HL-60/S4 treated with phorbol 12-myristate 13-acetate at 8.2 ng/mL for 4 days and 3 days (cell line): ENCODE measurements at regions not wholly inside any gene's neighbourhood (a gene's known extent, or its start where the extent isn't known, plus 50 kb on each side); places are given as distances from the start of the nearest gene placed in this dataset.
"Not testable (repeated sequence)": the region's sequence is repeated elsewhere in the genome, so short reads cannot be mapped to it uniquely, and the experiment has no call there.

Source experiments
- in situ Hi-C: fragments of 300-500 bp; cut with MboI; formaldehyde crosslinking; loops from 2 replicates; pipeline ENCODE4 v1.15.0; 2022; ENCODE audit warnings: low sequenced_read_pairs

GRCh38 chr3:106293161-106293560 is 424.3 kb upstream of the CBLB start:
- in situ Hi-C loops, result no loop called here

GRCh38 chr3:106294121-106294520 is 425.3 kb upstream of the CBLB start:
- in situ Hi-C loops, result no loop called here

- in situ Hi-C loops, result no loop called here
Measured at GRCh38 chr3:106296062-106296461, 427.2 kb upstream of the CBLB start.

- in situ Hi-C loops, result no loop called here
Measured at GRCh38 chr3:106299300-106300098, 430.7 kb upstream of the CBLB start.

- in situ Hi-C loops, result no loop called here
Measured at GRCh38 chr3:106302451-106303221, 433.8 kb upstream of the CBLB start.

GRCh38 chr3:106303766-106304165 is 435.0 kb upstream of the CBLB start:
- in situ Hi-C loops, result no loop called here

GRCh38 chr3:106305127-106305526 is 436.3 kb upstream of the CBLB start:
- in situ Hi-C loops, result no loop called here

- in situ Hi-C loops, result no loop called here
Measured at GRCh38 chr3:106305882-106306435, 437.1 kb upstream of the CBLB start.

- in situ Hi-C loops, result no loop called here
Measured at GRCh38 chr3:106309274-106309673, 440.5 kb upstream of the CBLB start.

GRCh38 chr3:106309798-106310197 is 441.0 kb upstream of the CBLB start:
- in situ Hi-C loops, result not testable (repeated sequence)

GRCh38 chr3:106317141-106318055 is 448.6 kb upstream of the CBLB start:
- in situ Hi-C loops, result no loop called here

GRCh38 chr3:106321438-106321837 is 452.6 kb upstream of the CBLB start:
- in situ Hi-C loops, result not testable (repeated sequence)

- in situ Hi-C loops, result no loop called here
Measured at GRCh38 chr3:106323586-106323985, 454.8 kb upstream of the CBLB start.

- in situ Hi-C loops, result no loop called here
Measured at GRCh38 chr3:106326941-106327695, 458.3 kb upstream of the CBLB start.

GRCh38 chr3:106327696-106328025 is 458.8 kb upstream of the CBLB start:
- in situ Hi-C loops, result no loop called here

GRCh38 chr3:106328224-106328623 is 459.4 kb upstream of the CBLB start:
- in situ Hi-C loops, result no loop called here

GRCh38 chr3:106329521-106329920 is 460.7 kb upstream of the CBLB start:
- in situ Hi-C loops, result no loop called here

GRCh38 chr3:106331636-106332035 is 462.8 kb upstream of the CBLB start:
- in situ Hi-C loops, result no loop called here

GRCh38 chr3:106332129-106332528 is 463.3 kb upstream of the CBLB start:
- in situ Hi-C loops, result no loop called here

GRCh38 chr3:106332884-106333283 is 464.1 kb upstream of the CBLB start:
- in situ Hi-C loops, result no loop called here
